ENCODE measurements at regions not wholly inside any gene's neighbourhood (a gene's known extent, or its start where the extent isn't known, plus 50 kb on each side); places are given as distances from the start of the nearest gene placed in this dataset.

GRCh38 chr18:67363694-67364093 is 152.8 kb downstream of the DSEL start:
- TF ChIP-seq CREB1 (IDR thresholded peaks at IDR 0.05; ENCODE audit: low read depth) (no peak), ZBTB7A (IDR thresholded peaks at IDR 0.05; ENCODE audit: low read depth) (no peak), FOXM1 (IDR thresholded peaks at IDR 0.05; ENCODE audit: borderline replicate concordance, low read depth) (no peak), MAX (IDR thresholded peaks at IDR 0.05) (no peak), REST (IDR thresholded peaks at IDR 0.05; ENCODE audit: low read depth) (no peak), TCF12 (IDR thresholded peaks at IDR 0.05; ENCODE audit: low read depth) (no peak), NFIC (IDR thresholded peaks at IDR 0.05) (no peak), EP300 (IDR thresholded peaks at IDR 0.05; ENCODE audit: borderline replicate concordance) (no peak), CEBPB (IDR thresholded peaks at IDR 0.05) (no peak), RAD21 (IDR thresholded peaks at IDR 0.05; ENCODE audit: low read depth) (no peak)

GRCh38 chr18:67362906-67363305 is 153.6 kb downstream of the DSEL start:
- TF ChIP-seq CEBPB (IDR thresholded peaks at IDR 0.05) (no peak), YY1 (IDR thresholded peaks at IDR 0.05; ENCODE audit: low read depth) (no peak), TEAD4 (IDR thresholded peaks at IDR 0.05) (no peak), MAX (IDR thresholded peaks at IDR 0.05) (no peak), REST (IDR thresholded peaks at IDR 0.05; ENCODE audit: low read depth) (no peak), USF1 (IDR thresholded peaks at IDR 0.05) (no peak), NFIC (IDR thresholded peaks at IDR 0.05) (no peak), RAD21 (IDR thresholded peaks at IDR 0.05; ENCODE audit: low read depth) (no peak), CREB1 (IDR thresholded peaks at IDR 0.05; ENCODE audit: low read depth) (no peak), TAF1 (IDR thresholded peaks at IDR 0.05; ENCODE audit: low read depth) (no peak), EGR1 (IDR thresholded peaks at IDR 0.05) (no peak), EP300 (IDR thresholded peaks at IDR 0.05; ENCODE audit: borderline replicate concordance) (no peak), FOXM1 (IDR thresholded peaks at IDR 0.05; ENCODE audit: borderline replicate concordance, low read depth) (no peak), TCF12 (IDR thresholded peaks at IDR 0.05; ENCODE audit: low read depth) (no peak), ZBTB7A (IDR thresholded peaks at IDR 0.05; ENCODE audit: low read depth) (no peak)

- TF ChIP-seq EP300 (IDR thresholded peaks at IDR 0.05; ENCODE audit: borderline replicate concordance) (no peak), MAX (IDR thresholded peaks at IDR 0.05) (no peak), TCF12 (IDR thresholded peaks at IDR 0.05; ENCODE audit: low read depth) (no peak), CREB1 (IDR thresholded peaks at IDR 0.05; ENCODE audit: low read depth) (no peak), FOXM1 (IDR thresholded peaks at IDR 0.05; ENCODE audit: borderline replicate concordance, low read depth) (no peak), REST (IDR thresholded peaks at IDR 0.05; ENCODE audit: low read depth) (no peak), USF1 (IDR thresholded peaks at IDR 0.05) (peak; percentile 68), CEBPB (IDR thresholded peaks at IDR 0.05) (no peak)
Measured at GRCh38 chr18:67359873-67360838, 156.4 kb downstream of the DSEL start.

GRCh38 chr18:67358947-67359346 is 157.6 kb downstream of the DSEL start:
- TF ChIP-seq ZBTB7A (IDR thresholded peaks at IDR 0.05; ENCODE audit: low read depth): no peak
- TF ChIP-seq TAF1 (IDR thresholded peaks at IDR 0.05; ENCODE audit: low read depth): no peak
- TF ChIP-seq EP300 (IDR thresholded peaks at IDR 0.05; ENCODE audit: borderline replicate concordance): no peak
- no peak for TF ChIP-seq TEAD4 (IDR thresholded peaks at IDR 0.05)
